ENCODE measurements at regions not wholly inside any gene's neighbourhood (a gene's known extent, or its start where the extent isn't known, plus 50 kb on each side); places are given as distances from the start of the nearest gene placed in this dataset.

DNA sequence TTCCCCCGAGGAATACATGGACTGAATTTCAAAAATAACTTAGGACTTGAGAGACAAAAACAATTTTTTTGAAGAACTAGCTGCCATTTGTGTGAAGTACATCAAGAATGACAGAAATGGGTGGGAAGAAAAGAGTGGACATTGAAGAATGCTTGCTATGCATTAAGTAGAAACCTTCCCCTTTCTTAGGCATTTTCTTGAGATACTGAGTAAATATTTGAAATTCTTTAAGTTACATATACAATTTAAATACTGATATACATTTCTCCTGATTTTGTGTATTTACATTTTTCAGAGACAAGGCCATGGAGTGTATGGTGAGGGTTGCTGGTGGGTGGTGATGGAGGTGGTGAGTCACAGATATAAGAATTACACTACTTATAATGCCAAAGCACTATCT is 319.3 kb upstream of the ADAMTSL1 start:
- DNase-seq: no peak

DNA sequence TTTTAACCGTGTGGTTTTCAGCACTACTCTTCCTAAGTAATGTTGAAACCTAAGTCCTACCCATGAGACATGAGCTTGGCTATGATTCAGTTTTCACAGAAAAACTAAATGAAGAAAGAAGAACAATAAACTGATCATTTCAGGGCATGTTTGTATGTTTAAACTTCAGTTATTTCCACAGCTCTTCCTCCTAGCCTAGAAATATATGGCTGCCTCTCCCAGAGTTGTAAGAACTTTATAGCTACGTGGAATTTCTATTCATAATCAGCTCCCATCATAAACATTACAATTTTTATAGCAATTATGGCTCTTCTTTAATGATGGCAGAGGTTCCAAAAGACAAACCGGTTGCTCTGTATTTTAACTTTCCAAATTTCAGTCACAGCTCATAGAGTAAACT is 314.7 kb upstream of the ADAMTSL1 start:
- no peak for DNase-seq

DNA sequence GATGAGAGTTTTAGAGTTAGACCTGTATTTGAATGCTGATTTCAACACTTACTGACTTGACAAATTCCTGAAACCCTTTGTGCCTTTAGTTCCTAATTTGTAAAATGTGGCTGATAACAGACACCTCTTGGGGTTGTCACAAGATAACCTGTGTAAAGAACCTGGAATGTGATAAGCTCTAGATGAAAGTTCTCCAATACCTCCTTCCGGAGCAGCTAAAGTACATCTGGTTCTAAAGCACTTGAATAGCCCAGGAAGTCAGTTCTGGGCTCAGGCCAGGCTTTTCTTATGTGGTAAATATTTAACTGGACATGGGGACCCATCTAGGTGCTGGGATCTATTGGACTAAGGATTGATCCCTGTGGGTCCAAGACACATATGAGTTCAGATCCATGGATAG is 310.8 kb upstream of the ADAMTSL1 start:
- DNase-seq: no peak

DNA sequence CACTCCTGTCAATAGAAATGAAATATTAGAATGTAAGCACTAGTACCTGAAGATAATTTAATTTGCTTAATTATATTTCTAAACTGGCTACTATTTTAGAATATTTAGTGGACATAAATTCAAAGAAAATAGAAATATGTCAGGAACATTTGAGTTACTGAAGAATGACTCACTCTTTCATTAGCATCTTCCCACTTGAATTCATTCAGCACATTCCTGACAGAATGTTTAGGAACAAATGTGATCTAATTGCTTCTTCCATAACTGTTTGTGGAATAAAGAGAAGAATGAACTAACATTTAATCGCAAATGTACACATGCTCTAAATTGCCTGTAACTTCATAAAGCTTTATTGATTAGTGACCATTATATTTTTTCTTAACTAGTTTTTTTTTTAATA is 306.2 kb upstream of the ADAMTSL1 start:
- no peak for DNase-seq

DNA sequence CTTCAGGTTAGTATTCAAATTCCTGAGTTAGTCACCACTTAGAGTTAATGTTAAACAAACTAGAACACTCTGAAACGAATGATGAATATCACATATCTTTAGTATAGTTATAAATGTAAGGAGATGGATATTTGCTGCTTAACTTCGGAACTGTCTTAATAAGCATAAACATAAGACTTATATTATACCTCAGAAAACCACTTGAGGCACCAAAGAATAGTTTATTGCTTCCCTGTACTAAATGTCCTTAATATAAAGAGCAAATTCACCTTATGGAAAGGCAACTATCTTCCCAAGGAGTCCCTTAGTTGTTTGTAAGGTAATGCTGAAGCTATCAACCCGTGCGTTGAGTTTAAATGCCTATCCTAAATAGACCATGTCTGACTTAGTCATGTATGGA is 300.0 kb upstream of the ADAMTSL1 start:
- no peak for DNase-seq

DNA sequence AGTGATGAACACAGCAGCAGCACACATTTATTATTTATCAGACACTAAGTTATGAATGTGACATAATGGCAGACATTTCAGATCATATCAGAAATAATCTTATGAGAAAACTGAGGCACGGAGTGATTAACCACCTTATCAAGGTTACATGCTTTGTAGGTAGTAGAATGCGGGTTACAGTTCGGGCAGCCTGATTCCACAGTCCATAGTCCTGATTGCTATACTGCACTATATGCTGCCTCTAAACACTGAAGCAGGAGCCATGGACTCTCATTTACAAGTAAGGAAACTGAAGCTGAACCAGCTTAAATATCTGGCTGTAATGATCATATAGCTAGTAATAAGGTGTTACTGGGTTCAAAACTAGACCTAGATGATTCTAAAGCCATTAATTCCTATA is 291.3 kb upstream of the ADAMTSL1 start:
- DNase-seq: no peak

DNA sequence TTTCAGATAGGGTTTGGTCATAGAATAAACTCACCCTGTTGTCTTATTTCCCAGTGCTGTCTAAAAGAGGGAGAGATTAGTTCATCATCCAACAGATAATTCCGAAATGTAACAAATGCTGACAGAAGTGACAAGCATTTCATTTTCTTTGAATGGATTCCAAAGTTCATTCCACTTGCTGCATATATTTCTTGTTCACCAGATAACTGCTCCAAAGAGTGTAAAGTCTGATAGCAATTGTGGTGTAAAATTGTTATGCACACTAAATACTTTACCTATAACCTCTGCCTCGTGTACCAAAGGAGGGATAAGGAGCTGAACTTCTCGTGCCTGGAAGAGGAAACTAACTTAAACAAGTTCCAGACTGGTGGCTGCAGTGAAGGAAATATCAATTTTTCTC is 290.0 kb upstream of the ADAMTSL1 start:
- DNase-seq: no peak

DNA sequence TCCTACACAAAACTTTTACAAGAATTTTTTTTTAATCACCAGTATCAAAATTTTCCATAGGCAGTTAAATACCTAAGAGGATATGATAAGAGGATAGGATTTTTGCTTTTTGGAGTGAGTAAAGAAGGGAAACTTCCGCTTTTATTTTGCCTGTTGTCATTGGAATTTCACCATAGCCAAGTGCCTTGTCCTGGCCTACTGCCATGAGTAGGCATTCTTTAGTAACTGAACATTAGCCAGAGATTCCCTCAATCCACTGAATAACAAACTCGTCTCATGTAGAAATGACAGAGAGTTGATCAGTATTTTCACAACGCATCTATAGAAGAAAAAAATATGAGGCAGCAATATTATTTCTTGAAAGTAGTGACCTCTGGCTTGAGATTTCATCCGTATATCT is 289.6 kb upstream of the ADAMTSL1 start:
- no peak for DNase-seq

DNA sequence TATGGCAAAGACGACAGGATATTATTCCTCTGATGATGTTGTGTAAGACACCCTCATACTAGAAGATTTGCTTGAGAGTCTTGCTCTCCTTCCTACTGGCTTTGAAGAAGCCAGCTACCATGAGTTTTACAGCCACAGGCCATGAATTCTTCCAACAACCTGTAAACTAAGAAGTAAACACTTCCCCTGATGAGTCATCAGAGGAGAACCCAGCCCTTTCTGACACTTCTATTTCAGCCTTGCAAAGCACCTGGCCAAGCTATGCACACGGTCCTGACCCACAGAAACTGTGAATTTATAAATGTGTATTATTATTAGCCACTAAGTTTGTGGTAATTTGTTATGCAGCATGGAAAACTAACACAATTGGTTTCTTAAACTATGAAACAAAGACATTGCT is 288.8 kb upstream of the ADAMTSL1 start:
- no peak for DNase-seq

DNA sequence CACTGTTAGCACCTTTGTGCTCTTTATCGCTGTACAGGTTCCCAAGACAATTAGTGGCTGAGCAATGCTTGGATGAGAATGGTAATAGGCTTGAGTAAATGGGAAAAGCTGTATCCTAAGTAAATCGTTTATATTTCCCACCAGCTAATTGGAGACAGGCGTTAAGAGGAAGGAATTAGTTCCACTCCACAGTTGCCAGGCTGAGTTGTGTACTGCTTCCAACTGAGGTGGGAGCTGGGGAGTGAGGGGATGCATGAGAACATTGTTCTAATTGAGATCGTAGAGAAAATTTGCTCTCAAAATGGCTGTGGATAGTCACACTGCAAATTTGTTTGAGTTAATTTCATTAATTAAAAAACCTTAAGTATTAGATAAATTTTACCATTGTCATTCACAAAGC is 285.0 kb upstream of the ADAMTSL1 start:
- DNase-seq: no peak

DNA sequence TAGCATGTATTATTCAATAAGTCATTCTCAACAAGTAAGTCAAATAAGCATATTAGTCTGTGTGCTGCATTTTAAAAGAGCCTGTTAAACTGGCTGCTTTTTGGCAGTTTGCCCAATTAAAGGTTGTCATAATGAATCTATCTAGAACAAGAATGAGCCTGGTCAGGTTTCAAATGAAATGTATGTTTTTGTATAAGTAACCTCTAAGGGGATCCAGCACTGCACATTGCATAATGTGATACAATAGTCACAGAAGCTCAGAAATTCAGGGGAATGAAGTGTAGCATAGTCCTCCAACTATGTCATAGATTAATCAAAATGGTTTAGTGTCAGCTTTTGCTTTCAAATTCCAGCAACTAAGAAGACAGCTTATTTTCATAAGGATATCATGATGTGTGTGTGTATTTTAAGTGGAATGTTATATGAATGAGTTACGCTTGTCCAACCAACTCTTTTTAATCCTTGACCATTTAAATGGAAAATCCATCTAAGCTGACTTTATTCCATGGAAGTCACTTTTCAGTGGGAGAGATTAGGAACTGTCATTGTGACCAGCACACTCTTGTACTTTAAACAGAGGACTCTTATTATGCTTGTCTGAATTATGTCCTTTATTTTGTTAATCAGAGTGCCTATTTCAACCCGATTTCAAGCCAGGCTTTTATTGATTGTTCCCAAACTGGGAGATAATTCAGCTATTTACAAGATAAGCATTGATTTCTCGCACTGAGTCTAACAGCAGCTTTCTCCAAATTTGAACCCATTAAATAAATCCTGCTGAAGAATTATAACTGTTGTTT is 283.9 kb upstream of the ADAMTSL1 start:
- no peak for DNase-seq

DNA sequence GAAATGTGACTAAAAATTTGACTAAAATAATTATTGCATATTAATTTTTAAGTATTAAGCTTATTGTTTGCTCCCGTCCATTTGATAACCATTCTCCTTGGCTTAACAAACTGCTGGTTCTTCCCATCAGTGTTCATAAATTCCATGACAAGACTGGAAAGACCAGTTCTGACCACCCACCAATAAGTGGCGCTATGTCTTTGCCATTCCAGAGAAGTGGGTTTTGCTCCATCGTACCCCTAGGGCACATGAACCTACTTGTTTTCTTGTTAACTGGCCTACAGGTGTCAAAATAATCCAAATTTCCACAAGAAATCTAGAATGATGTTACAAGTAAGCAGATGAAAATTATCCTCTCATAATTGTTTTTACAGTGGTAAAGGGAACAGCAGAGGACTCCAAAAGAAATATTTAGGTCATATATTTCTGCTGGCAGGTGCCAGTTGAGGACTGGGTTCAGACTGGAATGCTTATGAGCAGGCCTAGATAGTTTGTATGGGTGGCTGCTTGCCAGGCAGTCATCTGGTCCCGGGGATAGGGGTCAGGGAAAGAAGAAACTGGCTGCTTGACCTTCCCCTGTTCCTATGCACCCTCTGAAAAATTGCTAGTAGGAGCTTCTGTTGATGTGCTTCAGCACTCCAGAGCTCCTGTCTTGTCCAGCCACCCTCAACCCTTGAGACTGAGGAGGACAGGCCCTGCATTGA is 283.1 kb upstream of the ADAMTSL1 start:
- no peak for DNase-seq

DNA sequence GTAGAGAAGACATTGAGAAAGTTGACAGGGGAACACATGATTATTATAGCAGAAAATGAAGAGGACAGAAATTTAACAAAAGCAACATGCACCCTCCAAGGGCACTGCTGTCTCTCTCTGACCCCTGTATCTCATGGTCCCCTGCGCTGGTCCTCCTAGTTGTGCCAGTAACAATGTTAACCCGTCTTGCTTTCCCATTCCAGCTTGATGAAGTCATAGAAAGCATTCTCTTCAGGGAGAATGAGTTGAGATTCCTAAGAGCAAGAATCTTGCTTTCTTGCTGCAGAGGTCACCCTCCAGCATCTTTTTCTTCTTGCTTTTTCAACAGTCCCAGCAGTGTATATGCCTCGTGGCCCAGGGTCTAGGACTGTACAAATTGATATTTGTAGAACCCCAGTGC is 279.6 kb upstream of the ADAMTSL1 start:
- DNase-seq: no peak

DNA sequence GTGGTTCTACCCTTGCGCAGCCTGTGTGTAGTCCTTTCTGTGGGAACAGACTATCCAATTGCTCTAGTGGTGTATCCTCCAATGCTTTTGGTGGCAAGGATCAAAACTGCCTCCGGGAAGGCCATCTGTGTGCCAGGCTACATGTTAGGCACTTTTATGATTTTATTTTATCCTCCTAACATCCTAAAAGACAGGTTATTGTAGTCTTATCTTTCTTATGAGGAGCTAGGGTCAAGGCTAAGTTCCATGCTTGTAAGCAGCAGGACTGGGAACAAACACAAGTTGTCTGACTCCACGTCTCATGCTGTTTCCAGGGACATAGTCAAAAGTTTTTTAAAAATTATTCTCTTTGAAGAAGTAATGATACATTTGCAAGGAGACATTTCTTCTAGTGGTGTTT is 278.7 kb upstream of the ADAMTSL1 start:
- no peak for DNase-seq

DNA sequence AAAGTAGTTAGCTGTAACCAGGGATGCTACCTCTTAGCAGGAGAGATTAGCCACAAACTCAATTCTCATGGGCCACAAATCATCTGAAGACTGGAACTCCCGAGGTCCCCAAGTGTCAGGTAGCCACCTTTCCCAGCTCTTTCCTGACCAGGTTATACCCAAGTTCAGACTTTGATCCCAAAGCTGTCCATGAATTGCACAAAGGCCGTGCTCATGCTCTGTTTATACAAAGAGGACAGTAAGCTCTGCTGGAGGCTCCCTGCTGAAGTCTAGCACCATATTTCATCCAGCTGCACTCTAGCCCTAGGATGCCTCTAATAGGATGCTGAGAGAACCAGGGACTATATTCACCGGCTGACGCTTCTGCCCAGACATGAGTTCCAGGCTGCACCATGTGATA is 271.0 kb upstream of the ADAMTSL1 start:
- no peak for DNase-seq

DNA sequence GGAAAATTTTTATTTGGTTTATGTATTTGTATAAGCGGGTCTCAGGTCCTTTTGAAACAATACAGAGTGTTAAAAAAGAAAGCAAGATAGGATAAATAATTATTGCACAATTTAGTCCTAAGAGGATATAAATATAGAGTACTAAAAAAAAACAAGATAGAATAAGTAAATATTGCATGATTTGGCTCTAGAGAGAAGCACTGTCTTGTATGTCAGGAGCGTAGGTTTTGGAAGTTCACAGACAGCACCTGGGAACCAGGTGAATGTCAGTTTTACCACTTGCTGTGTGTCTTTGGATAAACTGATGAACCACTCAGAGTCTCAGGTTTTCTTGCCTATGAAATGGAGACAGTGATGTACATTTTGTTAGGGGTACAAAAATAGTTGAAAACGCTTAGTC is 266.2 kb upstream of the ADAMTSL1 start:
- DNase-seq: no peak

DNA sequence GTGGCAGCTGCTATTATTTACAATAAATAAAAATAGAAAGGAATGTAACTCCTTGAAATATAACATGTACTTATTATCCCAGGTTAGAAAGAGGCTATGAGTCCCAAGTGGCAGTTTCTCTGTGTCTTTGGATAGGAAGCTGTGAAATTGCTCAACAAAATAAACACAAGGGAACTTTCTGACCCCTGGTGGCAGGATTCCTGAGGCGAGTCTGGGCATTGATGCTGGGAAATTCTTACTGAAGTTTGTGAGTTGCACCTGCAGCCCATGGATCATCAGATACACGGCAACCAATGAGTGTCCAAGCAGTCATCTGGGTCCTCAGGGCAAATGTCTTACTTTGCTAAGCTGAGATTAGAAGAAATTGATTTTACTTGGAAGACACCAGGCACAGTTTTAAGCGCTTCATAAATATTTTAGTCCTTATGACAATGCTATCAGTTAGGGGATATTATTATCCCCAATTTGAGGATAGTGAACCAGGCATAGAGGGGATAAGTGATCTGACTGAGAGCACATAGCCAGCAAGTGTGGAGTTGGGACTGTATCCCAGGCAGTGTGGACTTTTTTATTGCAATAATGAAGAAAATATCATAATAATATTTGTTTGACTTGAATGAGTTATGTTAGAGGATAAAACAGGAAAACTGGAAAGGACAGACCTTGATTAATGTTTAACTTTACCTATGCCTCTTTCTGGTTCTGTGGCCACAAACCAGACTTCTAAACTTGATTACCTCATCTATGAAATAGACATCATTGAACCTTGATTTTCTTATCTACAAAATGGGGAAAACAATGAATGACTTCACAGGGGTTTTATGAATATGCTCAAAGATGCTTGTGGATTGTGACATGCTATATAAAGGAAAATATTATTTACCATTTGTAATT is 265.5 kb upstream of the ADAMTSL1 start:
- peak; percentile 55 for DNase-seq

DNA sequence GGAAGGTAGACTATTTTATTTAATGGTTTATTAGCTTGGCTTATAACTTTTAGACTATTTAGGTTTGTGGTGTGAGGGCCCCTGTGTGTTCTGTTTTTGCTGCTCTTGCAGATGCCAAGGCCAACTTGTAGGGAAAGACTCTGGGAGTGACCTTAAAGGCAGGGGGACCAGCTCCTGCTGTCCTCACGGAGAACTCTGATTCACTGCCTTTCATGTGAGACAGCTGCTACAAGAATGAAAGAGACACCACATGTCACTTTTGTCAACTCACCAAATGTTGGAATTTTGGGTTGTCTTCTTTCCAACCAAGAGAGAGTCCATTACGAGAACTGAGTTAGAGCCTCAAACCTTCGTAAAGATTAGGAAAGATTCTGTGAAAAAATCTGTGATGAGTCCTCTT is 258.3 kb upstream of the ADAMTSL1 start:
- DNase-seq: no peak

DNA sequence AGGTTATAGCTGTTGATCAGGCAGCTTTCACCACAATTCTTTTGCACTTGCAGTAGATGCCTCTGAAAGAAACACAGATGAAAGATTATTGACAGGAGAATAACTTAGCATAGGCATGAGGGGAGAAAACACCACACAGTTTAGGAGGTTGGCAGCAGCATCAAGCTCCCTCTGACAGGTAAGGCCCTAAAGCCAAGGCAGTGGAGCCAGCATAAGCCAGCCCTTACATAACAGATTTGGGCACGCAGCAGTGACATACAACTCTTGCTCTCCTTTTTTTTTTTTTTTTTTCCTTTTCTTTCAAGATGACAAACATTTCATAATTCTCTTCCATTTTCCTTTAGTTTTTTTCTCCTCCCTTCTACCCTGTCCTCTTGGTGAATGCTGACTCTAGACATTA is 257.6 kb upstream of the ADAMTSL1 start:
- no peak for DNase-seq

DNA sequence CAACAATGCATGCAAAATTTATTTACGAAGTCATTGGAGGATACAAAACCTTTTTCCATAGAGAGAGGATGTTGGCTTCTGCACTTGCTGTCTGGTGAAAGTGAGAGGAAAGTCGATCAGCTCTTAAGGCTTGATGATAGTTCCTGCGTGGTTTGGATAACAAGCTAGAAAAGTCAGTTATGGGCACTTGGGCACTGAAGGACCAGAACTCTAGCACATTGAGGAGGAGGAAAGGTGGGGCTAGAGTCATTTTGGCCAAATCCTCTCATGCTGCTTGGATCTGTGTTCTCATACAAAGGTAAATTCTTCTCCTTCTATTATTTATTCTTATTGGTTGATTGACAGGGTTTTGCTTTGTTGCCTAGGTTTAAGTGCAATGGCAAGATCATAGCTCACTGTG is 245.9 kb upstream of the ADAMTSL1 start:
- no peak for DNase-seq

DNA sequence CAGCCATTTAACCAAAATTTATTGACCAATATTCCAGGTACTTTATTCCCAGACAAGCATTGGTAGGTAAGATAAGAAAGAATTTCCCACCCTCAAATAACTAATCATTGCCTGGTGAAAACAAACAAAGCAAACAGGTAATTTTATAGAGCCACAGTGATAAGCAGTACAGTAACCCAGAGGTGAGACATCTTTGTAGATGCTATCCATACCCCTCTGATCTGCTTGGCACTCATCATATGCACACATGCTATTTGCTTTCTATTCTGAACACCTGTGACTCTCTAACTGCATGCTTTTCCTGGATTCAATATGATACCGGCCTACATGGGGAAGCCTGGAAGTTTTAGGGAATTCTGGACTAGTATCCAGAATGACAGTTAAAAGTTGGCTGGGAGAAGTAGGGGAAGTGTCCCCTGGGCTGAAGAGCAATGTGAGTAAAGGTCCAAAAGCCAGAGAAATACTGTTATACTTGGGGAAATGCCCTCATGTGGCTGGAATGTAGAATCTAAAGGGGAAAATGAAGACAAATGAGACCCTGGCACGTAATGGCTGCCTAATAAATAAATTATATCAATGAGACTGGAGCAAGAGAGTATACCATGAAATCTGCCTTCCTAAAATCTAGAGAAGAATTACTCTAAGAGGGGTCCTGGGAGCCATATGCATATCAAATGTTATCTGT is 243.8 kb upstream of the ADAMTSL1 start:
- DNase-seq: no peak

DNA sequence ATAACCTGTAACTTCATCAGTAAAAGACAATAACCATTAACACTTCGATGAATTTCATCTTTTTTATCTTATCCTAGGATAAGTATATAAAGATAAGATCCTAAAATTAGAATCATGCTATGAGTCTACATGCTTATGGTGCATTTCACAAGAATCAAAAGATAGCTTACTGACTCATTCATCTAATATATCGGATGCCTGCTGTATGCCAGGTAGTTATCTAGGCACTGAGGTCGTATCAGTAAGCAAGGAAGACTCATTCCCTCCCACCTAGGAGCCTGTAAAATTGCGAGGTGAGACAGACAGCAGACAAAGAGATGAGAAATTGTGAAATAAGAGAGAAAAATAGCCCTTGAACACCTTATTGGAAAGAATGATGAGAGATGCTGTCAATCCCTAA is 240.6 kb upstream of the ADAMTSL1 start:
- DNase-seq: no peak
